ENCODE measurements at regions not wholly inside any gene's neighbourhood (a gene's known extent, or its start where the extent isn't known, plus 50 kb on each side); places are given as distances from the start of the nearest gene placed in this dataset.

GRCh38 chr17:65366102-65366844, 195.2 kb downstream of the AXIN2 start:
- no peak overlapping the region for H3K4me3 ChIP-seq (ENCODE audit: control insufficient read depth in 2 of 3, extremely low read depth in 1 of 3, insufficient read depth in 2 of 3, low read depth in 1 of 3, low read length in 3 of 3)
- TF ChIP-seq CTCF (optimal IDR thresholded peaks at IDR 0.05 in 1 of 3, IDR thresholded peaks at IDR 0.05 in 1 of 3, conservative IDR thresholded peaks at IDR 0.05 in 1 of 3; ENCODE audit: extremely low read depth in 1 of 3, insufficient read depth in 2 of 3, low read length in 3 of 3) (no peak), EZH2 (IDR thresholded peaks at IDR 0.05; ENCODE audit: low read length) (no peak)
- H3K9me1 ChIP-seq (ENCODE audit: control insufficient read depth, extremely low read depth, insufficient read depth, low read length), result no peaks in the 10 kb centered on the region
- H3K4me2 ChIP-seq (ENCODE audit: control insufficient read depth, extremely low read depth, insufficient read depth, low read depth, low read length), result no peak overlapping the region
- no peaks in the 10 kb centered on the region for H3K9me3 ChIP-seq (ENCODE audit: control insufficient read depth, low read depth, low read length)
- H3K27ac ChIP-seq (ENCODE audit: control insufficient read depth, insufficient read depth, low read length), result no peak overlapping the region
- H3K27me3 ChIP-seq (ENCODE audit: control insufficient read depth, extremely low read depth, insufficient read depth, low read length), result no peaks in the 10 kb centered on the region
- dilution Hi-C loops (cut with MboI; ENCODE audit: extremely low pct_ligation_motif_present, low sequenced_read_pairs), result no loop called here
- no peak overlapping the region for H2AFZ ChIP-seq (ENCODE audit: control insufficient read depth, low read length)
- FAIRE-seq, result no peak
- H3K9ac ChIP-seq (ENCODE audit: control insufficient read depth, extremely low read depth, insufficient read depth, low read length), result no peak overlapping the region
- H4K20me1 ChIP-seq (ENCODE audit: control insufficient read depth, extremely low read depth, insufficient read depth, low read length), result no peaks in the 10 kb centered on the region
- no peaks in the 10 kb centered on the region for H3K79me2 ChIP-seq (ENCODE audit: control insufficient read depth, insufficient read depth, low read length)
- no peaks in the 10 kb centered on the region for H3K36me3 ChIP-seq (ENCODE audit: control insufficient read depth in 2 of 2, extremely low read depth in 1 of 2, insufficient read depth in 2 of 2, low read length in 2 of 2)
- no peak for DNase-seq (ENCODE audit: low read depth, low spot score)
- H3K4me1 ChIP-seq (ENCODE audit: control insufficient read depth, extremely low read depth, insufficient read depth, low read length), result no peaks in the 10 kb centered on the region

GRCh38 chr17:65365169-65365568, 196.3 kb downstream of the AXIN2 start:
- dilution Hi-C loops (cut with MboI; ENCODE audit: extremely low pct_ligation_motif_present, low sequenced_read_pairs), result no loop called here
- Histone ChIP-seq H3K9me3 (ENCODE audit: control insufficient read depth, low read depth, low read length) (no peaks in the 10 kb centered on the region), H3K4me1 (ENCODE audit: control insufficient read depth, extremely low read depth, insufficient read depth, low read length) (peaks cover 2% of the 10 kb centered on the region), H3K27me3 (ENCODE audit: control insufficient read depth, extremely low read depth, insufficient read depth, low read length) (no peaks in the 10 kb centered on the region), H3K9ac (ENCODE audit: control insufficient read depth, extremely low read depth, insufficient read depth, low read length) (no peak overlapping the region), H2AFZ (ENCODE audit: control insufficient read depth, low read length) (no peak overlapping the region), H3K36me3 (ENCODE audit: control insufficient read depth in 2 of 2, extremely low read depth in 1 of 2, insufficient read depth in 2 of 2, low read length in 2 of 2) (no peaks in the 10 kb centered on the region), H3K27ac (ENCODE audit: control insufficient read depth, insufficient read depth, low read length) (no peak overlapping the region), H3K4me3 (ENCODE audit: control insufficient read depth in 2 of 3, extremely low read depth in 1 of 3, insufficient read depth in 2 of 3, low read depth in 1 of 3, low read length in 3 of 3) (no peak overlapping the region), H3K79me2 (ENCODE audit: control insufficient read depth, insufficient read depth, low read length) (no peaks in the 10 kb centered on the region), H3K9me1 (ENCODE audit: control insufficient read depth, extremely low read depth, insufficient read depth, low read length) (no peaks in the 10 kb centered on the region), H4K20me1 (ENCODE audit: control insufficient read depth, extremely low read depth, insufficient read depth, low read length) (no peaks in the 10 kb centered on the region), H3K4me2 (ENCODE audit: control insufficient read depth, extremely low read depth, insufficient read depth, low read depth, low read length) (no peak overlapping the region)
- FAIRE-seq (no peak), DNase-seq (ENCODE audit: low read depth, low spot score) (no peak)
- TF ChIP-seq EZH2 (IDR thresholded peaks at IDR 0.05; ENCODE audit: low read length), result no peak
- TF ChIP-seq CTCF (optimal IDR thresholded peaks at IDR 0.05 in 1 of 3, IDR thresholded peaks at IDR 0.05 in 1 of 3, conservative IDR thresholded peaks at IDR 0.05 in 1 of 3; ENCODE audit: extremely low read depth in 1 of 3, insufficient read depth in 2 of 3, low read length in 3 of 3), result no peak
